HG02798 (cell line): ENCODE measurements at regions not wholly inside any gene's neighbourhood (a gene's known extent, or its start where the extent isn't known, plus 50 kb on each side); places are given as distances from the start of the nearest gene placed in this dataset.

Source experiments
- ATAC-seq: cut with Tn5 transposase; IDR thresholded peaks from one replicate; pipeline ENCODE4 v1.9.1; 2021; ENCODE audit warnings: mild to moderate bottlenecking; ENCODE audit not compliant: unreplicated experiment, poor library complexity

DNA sequence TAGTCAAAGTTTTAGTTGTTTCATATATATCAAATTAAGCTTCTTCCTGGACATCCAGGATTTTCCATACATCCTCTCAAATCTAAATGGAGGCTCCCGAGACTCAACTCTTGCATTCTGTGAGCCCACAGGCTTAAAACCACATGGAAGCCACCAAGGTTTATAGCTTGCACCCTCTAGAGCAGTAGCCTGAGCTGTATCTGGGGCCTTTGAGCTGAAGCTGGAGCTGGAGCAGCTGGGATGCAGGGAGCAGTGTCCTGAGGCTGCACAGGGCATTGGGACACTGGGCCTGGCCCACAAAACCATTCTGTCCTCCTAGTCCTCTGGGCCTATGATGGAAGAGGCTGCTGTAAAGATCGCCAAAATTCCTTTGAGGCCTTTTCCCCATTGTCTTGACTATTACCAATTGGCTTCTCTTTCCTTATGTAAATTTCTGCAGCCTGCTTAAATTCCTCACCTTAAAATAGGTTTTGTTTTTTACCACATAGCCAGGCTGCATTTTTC, 151.0 kb downstream of the COX7C start:
- ATAC-seq = no peak

DNA sequence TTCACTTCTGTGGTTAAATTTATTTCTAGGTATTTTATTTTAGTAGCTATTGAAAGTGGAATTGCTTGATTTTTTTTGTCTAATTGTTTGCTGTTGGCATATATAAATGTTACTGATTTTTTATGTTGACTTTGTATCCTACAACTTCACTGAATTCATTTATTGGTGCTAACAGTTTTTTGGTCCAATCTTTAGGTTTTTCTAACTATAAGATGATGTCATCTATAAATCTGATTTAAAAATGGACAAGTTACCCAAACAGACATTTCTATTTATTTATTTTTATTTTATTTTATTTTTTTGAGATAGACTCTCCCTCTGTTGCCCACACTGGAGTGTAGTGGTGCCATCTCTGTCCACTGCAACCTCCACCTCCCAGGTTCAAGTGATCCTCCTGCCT, 162.3 kb downstream of the COX7C start:
- no peak for ATAC-seq

- no peak for ATAC-seq
These were observed 169.2 kb downstream of the COX7C start for GRCh38 chr5:86786955-86787354.

DNA sequence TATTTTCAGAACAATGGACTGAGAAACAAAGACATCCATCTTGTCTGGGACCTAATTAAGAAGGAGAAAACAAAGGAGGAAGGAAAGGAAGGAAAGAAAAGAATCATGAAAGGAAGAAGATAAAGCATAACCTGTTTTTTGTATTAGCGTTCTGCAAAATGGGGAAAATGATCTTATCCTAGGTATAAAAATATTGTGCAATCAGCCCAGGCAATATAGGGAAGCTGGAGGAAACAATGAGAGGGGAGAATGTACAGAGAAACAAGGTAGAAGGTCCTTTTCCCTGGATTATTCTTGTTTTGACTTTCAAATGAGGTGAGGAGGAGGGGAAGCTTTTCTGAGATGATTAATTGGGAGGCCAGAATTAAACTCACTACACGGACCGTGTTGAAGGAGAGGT, 177.9 kb downstream of the COX7C start:
- no peak for ATAC-seq

GRCh38 chr5:86797677-86798076, 179.9 kb downstream of the COX7C start:
- no peak for ATAC-seq

DNA sequence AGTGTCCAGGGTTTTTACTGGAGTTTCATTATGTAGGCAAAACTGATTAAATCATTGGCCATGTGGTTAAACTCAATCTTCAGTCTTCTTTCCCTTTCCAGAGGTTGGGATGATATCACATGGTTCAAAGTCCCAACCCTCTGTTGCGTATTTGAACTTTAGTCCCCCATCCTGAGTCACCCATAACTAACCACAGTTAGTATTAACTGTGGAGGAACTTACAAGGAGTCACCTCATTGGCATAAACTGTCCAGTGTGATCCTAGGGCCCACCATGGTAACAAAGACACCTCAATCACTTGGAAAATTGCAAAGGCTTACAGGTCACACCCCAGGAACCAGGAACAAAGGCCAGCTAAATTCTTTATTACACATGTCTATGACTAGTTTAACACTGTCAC, 188.5 kb downstream of the COX7C start:
- ATAC-seq = no peak

DNA sequence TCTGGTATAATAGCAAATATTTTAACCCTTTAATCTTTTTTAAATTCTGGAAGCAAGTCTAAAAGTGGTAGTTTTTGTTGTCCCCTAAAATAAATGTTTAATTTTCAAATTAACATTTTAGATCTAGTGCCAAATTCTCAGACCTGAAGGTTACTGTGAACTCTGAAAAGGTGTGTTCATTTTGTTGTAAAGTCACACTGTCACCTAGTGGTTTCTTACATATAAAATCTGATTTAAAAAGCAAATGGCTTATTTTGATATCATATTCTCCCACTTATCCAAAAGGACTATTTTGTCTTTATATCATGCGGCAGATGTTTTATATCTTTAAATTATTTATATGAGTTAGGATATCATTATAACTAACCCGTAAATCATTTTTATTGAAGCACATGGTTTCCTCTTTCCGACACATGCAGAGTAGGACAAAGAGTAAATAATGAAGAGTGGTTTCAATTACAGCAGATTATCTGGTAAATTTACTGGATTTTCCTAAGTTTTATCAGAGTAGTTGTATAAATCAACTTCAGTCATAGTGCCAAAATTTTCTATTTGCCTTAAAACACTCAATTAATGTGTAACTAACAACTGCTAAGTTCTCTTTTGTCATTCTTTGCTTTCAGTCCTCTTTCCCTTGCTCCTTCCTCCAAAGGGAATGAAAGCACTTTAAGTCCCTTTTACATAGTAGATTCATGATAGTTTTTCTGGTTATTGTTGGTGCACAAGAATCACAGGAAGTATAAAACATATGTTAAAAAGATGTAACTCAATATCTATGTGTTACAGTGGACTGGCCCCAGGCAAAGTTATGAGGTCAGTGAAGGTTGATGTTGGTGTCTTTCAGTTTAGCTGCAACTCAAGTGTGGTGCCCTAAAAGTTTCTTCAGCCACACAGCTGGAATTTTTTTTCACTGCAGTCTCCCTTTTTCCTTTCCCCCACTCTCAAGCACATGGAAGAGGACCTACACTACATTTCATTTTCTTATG, 189.6 kb downstream of the COX7C start:
- ATAC-seq = no peak

DNA sequence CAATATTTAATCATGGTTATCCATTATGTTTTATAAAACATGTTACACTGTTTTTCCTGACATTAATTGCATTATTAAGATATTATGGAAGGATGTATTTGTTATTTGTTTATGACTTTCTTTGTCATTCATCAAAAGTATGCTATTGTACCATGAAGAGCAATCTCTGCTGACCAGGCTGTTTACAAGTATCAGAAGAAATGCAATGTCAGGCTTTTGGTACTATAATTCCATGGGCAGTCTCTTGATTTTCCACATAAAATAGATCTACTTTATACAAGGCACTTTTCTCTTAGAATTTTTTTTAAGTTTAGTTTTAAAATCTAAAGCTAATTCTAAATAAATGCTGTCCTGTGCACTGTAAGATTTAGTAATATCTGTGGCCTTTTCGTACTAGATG, 196.6 kb downstream of the COX7C start:
- no peak for ATAC-seq

DNA sequence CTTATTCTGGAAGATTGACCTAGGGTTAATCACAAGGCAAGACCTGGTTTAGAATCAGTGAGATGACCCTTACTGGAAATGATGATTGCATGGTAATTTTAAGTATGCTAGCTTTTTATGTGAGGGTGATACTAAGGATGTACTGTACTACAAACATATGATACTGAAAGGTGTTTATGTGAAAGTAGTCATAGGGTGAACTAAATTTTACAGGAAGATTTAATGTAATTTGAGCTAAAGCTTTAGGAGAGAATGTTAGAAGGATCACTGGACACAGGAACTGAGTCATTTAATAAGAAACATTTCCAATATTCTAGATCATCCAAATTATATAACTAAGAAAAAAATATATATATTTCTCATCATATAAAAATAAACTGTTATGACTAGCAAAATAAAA, 197.2 kb downstream of the COX7C start:
- ATAC-seq = no peak

- ATAC-seq = no peak
These were observed 206.9 kb downstream of the COX7C start for GRCh38 chr5:86824637-86825036.

DNA sequence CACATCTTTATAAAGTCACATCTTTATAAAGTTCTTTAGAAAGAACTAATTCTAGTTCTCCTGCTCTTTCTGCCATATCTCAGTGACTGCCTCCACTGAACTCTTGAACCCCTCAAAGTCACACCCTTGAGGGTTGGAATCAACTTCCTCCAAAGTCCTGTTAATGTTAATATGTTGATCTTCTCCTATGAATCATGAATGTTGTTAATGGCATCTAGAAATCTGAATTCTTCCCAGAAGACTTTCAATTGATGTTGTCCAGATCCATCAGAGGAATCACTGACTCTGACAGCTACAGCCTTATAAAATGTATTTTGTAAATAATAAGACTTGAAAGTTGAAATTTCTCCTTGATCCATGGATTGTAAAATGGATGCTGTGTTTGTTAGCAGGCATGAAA, 213.4 kb downstream of the COX7C start:
- no peak for ATAC-seq

GRCh38 chr5:86833868-86834267, 216.1 kb downstream of the COX7C start:
- no peak for ATAC-seq

DNA sequence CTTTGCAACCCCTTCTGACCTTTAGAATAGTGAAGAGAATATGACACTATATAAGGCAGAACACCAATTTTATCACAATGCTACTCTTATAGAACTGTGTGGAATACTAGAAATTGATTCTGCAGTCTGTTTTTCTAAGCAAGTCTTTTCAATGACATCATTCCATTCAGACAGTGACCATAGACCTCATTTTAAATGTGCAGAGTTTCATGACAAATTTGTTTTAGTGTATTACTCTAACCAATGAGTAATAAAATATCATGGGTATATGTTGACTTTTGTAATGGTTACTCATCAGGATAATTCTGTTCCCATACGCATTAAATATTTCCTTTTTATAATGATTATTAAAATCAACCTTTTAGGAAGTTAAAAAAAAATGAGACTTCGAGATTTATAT, 219.9 kb downstream of the COX7C start:
- no peak for ATAC-seq

- no peak for ATAC-seq
These were observed 220.3 kb downstream of the COX7C start for GRCh38 chr5:86838083-86838482.

DNA sequence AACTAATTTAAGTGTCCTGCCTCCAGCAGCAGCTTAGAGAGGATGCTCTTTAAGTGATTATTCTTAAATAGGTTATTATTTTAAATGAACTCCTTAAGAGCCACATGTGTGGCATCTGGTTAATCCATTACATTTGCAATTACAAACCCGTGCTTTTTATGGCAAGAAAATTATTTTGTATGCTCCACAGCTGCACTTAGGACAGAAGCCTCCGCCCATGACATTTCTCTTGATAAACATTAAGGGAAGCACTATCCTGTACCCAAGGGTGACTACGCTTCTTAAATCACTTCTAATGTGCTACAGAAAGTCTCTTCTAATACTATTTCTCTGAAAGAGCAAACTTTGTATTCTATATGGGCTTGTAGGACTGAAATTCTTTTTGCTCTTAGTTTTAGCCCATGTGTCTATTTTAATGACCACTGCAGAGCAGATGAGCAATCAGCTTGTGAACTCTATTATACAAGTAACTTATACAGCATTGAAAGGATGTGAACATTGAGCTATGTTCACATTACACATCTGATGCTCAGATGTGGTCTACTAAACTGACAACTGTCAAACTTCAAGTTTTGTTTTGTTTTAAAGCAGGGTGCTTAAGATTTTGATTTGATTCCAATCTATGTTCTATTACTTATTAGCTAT, 223.4 kb downstream of the COX7C start:
- ATAC-seq = no peak

DNA sequence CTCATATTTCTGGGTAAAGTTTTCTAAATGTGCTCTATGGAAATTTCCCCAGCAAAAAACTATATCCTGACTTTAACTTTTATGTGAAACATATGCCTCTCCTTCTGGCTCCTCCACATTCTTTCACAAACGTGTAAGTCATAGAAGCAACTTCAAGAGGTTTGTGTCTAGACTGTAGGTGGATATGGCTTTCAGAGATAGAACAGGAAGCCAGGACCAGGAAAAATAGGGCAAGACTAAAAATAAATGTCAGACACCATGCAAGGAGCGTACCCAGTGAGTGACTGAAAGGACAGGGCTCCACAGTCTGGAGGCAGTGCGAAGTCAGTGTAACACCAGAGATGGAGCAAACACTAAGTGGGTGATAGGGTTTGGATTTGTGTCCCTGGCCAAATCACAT, 240.7 kb downstream of the COX7C start:
- no peak for ATAC-seq

GRCh38 chr5:86861512-86861911, 243.8 kb downstream of the COX7C start:
- no peak for ATAC-seq

GRCh38 chr5:86862093-86862492, 244.4 kb downstream of the COX7C start:
- no peak for ATAC-seq

DNA sequence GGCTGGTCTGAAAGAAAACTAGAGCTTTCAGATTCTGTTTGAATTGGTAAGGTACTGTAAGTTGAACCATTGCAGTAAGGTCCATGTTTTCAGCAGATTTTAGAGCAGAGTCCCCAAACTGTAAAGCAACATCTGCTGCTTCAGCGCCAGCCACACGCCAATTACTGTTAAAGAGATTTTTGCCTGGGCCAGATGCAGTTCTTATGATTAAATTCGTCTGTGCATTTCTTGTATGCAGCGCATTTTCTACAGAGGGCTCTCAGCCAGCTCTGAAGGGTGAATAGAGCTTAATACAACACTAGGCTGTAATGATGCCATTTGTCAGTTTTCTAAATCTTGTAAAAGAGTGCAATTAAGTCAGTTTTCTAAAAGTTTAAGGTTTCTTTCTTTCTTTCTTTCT, 246.3 kb downstream of the COX7C start:
- ATAC-seq = no peak

DNA sequence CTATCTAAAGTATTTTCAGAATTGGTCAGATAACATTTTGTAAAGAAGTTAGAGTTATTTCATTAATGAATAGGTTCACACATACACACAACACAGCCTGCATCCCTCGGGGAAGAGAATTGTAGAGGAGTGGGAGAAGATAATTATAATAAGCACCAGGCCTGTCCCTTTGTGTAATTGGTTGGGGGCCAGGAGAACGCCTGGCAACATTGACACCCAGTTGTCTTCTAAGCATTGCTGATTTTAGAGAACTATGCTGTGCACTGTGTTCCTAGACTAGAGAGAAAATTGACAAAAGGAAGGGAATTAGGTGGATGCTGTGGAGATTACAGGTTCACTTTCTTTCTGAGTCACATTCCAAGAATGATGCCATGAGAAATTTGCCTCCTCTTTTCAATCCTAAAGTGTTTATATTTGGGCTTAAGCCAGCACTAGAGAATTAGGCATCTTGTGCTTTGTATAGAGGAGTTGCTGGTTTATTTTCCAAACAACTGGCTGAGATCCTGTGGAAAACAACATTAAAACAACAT, 247.6 kb downstream of the COX7C start:
- ATAC-seq = no peak

GRCh38 chr5:86866036-86866435, 248.3 kb downstream of the COX7C start:
- ATAC-seq = no peak
